Activated CD4-positive, alpha-beta T cell treated with anti-CD3 and anti-CD28 coated beads, Interleukin-2, amount 50 U/mL, for 1 hour (primary cell): ENCODE measurements at regions not wholly inside any gene's neighbourhood (a gene's known extent, or its start where the extent isn't known, plus 50 kb on each side); places are given as distances from the start of the nearest gene placed in this dataset.
"Not testable (repeated sequence)": the region's sequence is repeated elsewhere in the genome, so short reads cannot be mapped to it uniquely, and the experiment has no call there.

Source experiments
- DNase-seq: peaks from one replicate; pipeline ENCODE4 v3.0.0-alpha.2; 2020

- no peak for DNase-seq
These were observed 50.9 kb upstream of the PDE1A start for GRCh38 chr2:182477774-182478173.

DNA sequence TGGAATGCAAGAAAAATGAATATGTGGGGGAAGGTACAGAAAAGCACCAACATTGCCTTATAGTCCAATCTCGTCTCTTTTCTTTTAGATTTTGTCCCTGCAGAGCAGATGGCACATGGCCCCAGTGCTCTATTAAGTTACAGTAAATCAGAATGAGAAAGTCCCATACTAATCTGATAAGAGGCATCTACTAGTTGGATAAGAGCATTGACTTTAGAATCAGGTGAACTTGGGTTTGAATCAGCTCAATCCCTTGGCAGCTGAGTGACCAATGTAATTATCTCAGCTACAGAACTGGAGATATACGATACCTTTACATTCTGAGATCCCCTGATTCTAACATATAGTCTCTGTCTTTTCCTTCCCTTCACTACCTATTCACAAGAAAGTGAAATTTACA is 54.8 kb upstream of the PDE1A start:
- no peak for DNase-seq

DNA sequence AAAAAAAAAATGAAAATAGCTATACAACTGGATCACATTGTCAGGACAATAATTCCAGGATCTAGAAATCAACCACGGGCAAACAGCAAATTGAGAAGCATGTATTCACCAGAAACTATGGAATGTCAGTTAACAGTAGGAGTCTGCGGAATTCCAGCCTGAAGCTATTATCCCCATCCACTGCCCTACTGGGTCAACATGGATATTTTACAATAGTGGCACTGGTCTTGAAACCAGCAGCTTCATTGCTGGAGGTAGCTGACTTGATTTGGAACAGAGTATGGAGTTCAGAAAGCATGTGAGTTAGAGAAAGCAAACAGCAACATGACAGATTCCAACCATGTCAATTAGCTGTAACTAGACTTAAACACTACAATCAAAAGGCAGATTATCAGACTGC is 55.7 kb upstream of the PDE1A start:
- DNase-seq, result no peak

- DNase-seq, result no peak
These were observed 69.8 kb upstream of the PDE1A start for GRCh38 chr2:182496596-182496995.

- DNase-seq, result no peak
These were observed 73.1 kb upstream of the PDE1A start for GRCh38 chr2:182499706-182500470.

GRCh38 chr2:182503886-182504285 is 77.0 kb upstream of the PDE1A start:
- no peak for DNase-seq

DNA sequence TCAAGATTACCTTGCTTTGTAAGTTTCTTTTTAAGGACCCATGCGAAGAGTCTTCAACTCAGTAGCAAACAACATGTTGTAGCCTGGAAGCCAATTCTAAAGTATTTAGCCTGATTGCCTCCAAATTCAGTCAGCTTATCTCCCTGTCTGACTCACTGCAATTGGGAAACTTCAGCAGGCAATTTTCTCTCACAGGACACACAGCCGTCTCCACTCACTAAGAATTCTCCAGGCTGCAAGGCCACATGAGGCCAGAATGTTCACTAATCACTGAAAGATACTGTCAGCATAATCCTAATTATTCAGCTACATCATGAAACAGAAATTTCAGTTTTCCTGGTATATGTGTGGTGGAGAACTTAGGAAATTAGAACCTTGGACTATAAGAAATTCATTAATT is 78.1 kb upstream of the PDE1A start:
- no peak for DNase-seq

- DNase-seq, result no peak
These were observed 79.8 kb upstream of the PDE1A start for GRCh38 chr2:182506606-182507005.

DNA sequence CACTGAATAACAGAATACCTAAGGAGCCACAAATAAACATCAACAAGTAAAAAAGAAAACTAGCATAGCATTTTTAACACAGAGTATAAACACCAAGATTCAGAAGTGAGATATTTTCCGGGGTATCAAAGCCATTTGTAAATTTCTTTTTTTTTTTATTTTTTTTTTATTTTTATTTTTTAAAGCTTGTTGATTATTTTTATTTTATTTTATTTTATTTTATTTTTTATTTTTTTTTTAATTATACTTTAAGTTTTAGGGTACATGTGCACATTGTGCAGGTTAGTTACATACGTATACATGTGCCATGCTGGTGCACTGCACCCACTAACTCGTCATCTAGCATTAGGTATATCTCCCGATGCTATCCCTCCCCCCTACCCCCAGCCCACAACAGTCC is 81.7 kb upstream of the PDE1A start:
- not testable (repeated sequence) for DNase-seq

DNA sequence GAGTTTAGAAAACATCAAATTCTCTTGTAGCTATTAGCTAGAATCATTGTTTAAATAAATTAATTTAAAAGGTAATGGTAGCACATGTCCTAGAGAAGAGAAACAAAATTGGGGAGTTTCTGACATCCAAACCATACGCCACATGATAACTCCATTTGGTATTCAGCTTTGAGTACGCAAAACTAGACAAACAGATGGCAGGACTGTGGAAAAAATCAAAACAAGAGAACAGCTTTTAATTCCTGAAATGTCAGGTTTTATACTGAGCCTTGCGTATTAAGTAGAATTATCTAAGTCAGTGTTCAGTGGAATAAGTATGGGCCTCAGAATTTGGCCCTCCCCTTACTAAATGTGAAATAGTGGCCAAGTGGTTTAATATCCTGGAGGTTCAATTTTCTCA is 82.4 kb upstream of the PDE1A start:
- DNase-seq, result no peak

DNA sequence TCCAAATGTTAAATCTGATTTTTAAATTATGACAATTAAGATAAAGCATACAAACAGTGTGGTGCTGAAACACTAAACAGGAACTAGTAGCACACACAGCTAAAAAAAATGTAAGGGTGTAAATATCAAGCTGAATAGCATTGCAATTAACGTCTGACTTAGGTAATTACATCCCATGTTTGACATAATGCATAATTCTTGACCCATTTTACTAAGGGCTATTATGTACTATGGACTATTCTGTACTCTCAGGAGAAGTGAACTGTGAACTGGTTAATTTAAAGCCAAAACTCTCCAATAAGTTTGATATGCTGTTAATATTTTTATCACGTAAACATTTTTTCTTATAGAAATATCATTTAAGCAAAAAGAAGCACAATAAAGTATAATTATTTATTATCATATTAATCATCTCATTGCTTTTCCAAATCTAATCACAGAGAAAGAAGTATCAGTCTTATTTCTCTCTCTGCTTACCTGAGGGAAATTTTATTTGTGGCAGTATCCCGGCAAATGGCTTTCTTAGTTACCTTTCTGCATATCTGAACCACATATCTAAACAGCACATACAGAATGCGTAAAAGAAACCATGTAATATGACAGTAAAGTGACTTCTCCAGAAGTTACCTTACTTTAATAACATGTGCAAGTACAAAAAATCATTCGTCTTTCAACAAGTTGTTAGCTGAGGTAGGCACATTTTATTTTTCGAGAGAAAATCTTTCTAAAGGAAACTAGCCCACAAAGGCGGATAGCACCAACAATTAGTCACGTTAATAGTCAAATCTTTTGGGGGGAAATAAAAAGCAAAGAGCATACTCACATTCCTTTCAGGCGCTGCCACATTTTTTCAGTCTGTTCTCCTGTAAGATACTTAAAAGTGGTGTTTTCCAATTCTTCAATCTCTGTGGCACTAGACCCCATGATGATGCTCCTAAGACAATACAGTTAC is 94.9 kb upstream of the PDE1A start:
- DNase-seq, result no peak

GRCh38 chr2:182522405-182522896 is 95.6 kb upstream of the PDE1A start:
- no peak for DNase-seq

DNA sequence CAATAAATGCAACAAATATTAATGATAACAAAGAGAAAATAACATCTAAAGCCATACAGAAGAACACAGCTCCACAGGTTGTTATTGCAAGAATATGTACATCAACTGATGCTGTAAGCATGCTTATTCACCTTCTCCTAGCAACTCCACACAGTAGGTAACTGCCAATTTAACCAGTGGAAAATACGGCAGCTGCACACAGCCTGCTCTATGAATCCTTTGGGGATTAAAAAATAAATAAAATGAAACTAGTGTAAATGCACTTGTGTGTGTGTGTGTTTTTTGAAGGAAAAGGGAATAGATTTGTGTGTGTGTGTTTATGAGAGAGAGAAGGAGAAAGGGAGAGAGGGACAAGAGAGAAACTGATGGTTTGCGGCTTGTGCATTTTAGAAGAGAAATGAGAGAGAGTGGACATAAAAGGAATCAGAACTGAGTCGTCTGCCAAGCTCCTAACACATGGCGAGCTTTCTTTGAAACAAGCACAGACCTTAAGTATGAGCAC is 96.2 kb upstream of the PDE1A start:
- no peak for DNase-seq

DNA sequence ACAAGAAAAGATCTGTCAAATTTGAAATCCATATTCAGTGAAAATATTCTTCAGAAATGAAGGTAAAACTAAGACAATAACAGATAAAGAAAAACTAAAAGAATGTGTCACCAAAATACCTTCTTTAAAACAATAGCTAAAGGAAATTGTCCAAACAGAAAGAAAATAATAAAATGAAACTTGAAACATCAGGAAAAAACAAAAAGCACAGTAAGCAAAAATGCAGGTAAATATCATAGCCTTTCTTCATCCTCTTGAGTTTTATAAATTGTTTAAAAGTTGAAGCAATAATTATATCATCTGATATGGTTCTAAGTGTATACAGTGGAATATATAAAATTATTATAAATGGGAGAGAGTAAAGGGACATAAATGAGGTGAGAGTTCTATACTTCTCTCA is 103.8 kb upstream of the PDE1A start:
- no peak for DNase-seq

GRCh38 chr2:182540252-182540651 is 113.4 kb upstream of the PDE1A start:
- DNase-seq, result no peak

DNA sequence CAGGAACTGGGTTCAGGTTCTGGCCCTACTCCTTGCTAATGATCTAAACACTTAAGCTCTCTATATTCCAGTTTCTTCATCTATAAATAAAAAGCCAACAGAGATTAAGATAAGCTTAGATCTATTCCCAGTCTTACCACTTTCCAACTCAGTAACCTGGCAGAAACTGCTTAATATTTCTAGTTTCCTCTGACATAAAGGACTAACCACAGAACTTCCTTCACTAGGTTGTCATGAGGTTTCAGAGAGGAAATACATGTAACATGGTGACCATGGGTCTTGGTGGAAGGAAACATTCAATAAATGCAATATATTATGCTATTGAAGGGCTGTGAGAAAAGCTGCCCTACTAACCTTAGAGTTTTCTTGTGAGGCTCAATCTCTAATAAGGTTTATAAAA is 114.4 kb upstream of the PDE1A start:
- DNase-seq, result no peak

- no peak for DNase-seq
These were observed 115.8 kb upstream of the PDE1A start for GRCh38 chr2:182542501-182543258.

DNA sequence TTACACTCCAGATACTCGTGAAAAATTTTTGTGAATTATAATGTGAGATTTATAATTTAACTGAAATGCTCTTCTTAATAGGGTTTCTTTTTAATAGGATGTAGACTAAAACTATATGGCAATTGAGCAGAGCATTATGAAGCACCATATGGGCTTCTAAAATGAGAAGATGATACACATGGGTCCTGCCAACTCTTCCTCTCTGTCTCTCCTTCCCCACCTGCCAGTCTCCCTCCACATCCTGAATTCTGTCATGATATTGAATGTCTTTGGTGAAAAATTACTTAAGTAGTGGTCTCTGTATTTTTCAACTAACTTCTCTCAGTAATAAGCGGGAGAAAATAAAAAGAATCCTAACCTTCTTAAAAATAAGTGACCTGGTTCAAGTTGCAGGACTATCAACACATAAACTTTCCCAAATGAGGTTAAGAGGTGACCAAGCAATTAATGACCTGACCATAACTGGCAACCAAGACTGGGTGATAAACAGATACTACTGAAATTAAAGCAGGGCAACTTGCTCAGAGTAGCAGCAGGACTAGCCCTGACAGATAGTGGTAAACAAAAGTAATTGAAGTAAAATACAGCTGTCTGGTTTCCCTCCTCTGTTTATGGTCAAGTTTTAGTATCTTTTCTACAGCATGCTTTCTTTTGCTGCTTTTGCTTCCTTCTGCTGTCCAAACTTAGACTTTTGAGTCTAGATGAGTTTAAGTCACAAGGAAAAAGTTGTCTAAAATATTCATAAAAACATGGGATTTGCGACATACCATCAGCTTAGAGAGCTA is 117.1 kb upstream of the PDE1A start:
- no peak for DNase-seq

DNA sequence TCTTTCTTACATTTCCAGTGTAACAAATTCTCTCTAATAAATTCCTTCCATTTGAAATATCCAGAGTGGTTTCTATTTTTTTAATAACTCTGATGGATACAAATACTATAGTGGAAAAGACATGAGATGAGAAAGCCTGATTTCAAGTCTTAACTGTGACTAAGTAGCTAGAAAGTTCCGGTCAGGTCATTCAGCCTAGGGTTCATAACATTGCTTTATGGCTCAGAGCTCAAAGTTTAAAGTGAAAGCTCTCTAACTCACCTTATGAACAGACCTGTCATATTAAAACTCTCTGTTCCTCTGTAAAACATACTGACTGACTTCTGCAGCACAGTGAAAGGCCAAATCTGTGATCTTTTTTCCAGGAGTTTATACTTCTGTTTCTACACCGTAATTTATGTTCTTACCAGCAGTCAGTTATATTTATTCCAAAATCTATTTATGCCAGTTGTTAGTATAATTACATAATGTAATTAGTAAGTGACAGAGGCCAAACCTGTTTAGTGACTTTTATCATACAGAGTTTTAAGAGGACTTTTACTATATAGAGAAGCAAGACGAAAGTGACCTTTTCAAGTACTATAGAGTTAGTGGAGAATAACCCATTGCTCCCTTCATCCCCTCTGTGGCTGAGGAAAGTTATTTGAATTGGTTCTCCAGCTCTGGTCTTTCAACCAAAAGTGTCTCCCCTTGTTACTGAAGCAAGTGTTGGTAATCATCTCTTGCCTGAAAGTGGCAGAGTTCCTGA is 118.8 kb upstream of the PDE1A start:
- no peak for DNase-seq

DNA sequence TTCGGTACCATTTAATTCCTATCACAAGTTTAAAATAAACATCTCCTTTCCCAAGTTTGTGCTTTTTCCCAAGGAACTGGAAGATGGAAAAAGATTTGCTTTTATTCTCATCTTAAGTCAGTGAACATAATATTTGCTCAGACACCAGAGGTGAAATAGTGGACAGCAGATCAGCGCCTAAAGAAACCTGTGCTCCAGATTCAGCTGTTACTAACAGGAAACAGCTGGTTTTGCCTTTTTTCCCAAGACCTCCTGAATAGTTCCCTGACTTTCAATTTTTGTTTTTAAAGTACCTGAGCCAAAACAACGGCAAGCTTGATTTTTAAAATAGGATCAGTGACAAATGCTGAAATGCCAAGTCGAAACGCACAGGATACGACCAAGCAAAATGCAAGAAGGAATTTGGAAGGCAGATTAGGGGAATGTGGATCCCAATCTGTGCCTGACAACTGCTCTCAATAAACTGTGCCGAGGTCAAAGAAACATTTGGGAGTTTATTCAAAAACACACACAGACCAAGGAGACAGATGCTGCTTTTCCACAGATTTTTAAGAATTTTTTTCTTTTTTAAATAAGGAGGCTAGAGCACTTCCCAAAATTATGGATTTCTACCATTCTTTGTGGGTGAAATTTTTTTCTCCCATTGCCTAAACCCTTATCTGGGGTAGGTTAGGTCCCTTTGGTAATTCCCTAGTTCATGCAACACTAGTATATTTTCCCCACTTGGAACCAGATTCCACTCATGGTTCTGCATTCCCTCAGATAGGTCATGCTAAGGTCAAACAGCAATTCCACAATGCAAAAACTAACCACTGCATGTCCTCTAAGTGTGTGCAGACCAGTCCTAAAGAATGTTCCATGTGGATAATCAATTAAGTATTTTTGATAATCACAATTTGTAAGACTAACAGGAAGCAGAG is 121.5 kb upstream of the PDE1A start:
- no peak for DNase-seq
